Urinary bladder (tissue), 3 donors: ENCODE measurements at regions not wholly inside any gene's neighbourhood (a gene's known extent, or its start where the extent isn't known, plus 50 kb on each side); places are given as distances from the start of the nearest gene placed in this dataset.
A peak's percentile ranks its signal among the peaks of the same experiment; 100 is the strongest.

Experiments
- DNase-seq: peaks from one replicate; pipeline ENCODE4 v3.0.0-alpha.2; 2015; ENCODE audit errors: extremely low spot score
- H3K27ac ChIP-seq: one replicate; pipeline ENCODE4 v1.5.1; 2013; ENCODE audit warnings: low read depth, mild to moderate bottlenecking, moderate library complexity
- H3K36me3 ChIP-seq: one replicate; pipeline ENCODE4 v1.6.1; 2013; ENCODE audit warnings: mild to moderate bottlenecking, moderate library complexity; ENCODE audit not compliant: insufficient read depth
- H3K4me1 ChIP-seq: one replicate; pipeline ENCODE4 v1.6.1; 2013; ENCODE audit warnings: mild to moderate bottlenecking, moderate library complexity; ENCODE audit not compliant: insufficient read depth
- H3K4me3 ChIP-seq: one replicate; pipeline ENCODE4 v1.5.1; 2013; ENCODE audit warnings: low read depth, low read length
- WGBS: extraction: QIAGEN DNeasy Blood & Tissue Kit; methylation state at CpG from one replicate; pipeline ENCODE4 v1.1.7; 2013; 5-methylcytosine and 5-hydroxymethylcytosine counted together
- donor health status: healthy with polysubstance abuse.
- donor health status: healthy.

DNA sequence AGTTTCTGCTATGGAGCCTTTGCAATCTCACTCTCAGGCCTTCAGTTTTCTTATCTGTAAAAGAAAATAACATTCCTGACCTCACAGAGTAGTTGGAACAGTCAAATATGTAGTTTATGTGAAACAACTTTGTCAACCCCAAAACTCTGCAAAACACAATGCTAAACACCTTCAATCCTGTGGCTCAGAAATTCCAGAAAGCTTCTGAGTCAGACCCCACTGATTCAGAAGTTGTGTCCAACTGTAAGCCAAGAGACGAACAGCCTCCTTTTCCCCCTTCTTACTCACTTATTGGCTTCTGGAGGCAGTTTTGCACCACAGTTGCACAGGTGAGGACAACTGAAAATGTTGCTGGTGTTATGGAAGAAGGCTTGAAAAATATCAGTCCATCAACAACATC is 52.9 kb downstream of the TMSB4Y start:
- Histone ChIP-seq H3K27ac (no peak overlapping the region), H3K4me3 (no peak overlapping the region), H3K4me1 (no peaks in the 10 kb centered on the region), H3K36me3 (no peaks in the 10 kb centered on the region)
- no peak for DNase-seq
- WGBS, result 63% methylated on average over 1 of the region's 1 CpG

DNA sequence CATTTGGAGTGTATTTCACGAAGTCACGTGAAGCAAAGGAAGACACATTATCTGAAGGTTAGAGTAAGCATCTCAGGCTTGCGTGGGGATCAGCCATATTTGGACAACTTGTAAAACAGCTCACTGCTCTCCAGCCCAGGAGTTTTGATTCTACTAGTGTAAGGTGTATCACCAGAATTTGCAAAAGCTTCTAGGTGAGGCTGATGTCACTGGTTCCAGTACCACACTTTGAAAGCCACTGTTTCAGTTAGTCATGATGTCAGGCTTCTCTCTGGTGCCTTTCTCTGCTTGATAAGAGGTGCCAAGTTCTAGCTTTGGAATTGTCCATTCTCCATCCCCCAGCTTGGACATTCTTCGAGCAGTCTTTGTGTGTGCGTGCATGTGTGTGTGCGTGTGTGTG is 62.3 kb downstream of the TMSB4Y start:
- Histone ChIP-seq H3K36me3 (no peaks in the 10 kb centered on the region), H3K4me1 (no peaks in the 10 kb centered on the region), H3K27ac (no peak overlapping the region), H3K4me3 (no peak overlapping the region)
- WGBS, result 85% methylated on average over 6 of the region's 6 CpGs
- DNase-seq, result no peak

DNA sequence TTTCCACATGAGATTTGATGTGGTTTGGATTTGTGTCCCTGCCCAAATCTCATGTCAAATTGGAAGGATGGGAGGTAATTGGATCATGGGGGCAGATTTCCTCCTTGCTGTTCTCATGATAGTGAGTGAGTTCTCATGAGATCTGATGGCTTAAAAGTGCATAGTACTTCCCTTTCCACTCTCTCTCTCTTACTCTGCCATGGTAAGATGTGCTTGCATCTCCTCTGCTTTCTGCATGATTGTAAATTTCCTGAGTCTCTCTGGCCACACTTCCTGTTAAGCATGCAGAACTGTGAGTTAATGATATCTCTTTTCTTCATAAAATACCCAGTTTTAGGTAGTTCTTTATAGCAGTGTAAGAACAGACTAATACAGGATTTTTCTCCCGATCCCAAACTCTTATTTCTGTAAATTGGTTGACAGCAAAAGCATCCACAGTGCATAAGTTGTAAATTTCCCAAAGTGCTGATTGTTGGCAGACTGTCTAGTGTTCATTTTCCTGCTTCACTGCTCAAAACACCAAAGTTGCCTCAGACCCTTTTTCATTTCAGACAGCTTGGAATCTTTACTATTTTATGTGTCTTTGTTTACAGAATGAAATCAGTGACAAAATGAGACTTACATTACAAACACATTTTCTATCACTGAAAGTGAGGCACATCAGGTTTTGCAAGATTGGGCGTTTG is 86.6 kb downstream of the TMSB4Y start:
- H3K4me3 ChIP-seq, result no peak overlapping the region
- no peaks in the 10 kb centered on the region for H3K36me3 ChIP-seq
- no peak for DNase-seq
- H3K4me1 ChIP-seq, result no peaks in the 10 kb centered on the region
- WGBS, result 77% methylated on average over 2 of the region's 2 CpGs
- H3K27ac ChIP-seq, result no peak overlapping the region

DNA sequence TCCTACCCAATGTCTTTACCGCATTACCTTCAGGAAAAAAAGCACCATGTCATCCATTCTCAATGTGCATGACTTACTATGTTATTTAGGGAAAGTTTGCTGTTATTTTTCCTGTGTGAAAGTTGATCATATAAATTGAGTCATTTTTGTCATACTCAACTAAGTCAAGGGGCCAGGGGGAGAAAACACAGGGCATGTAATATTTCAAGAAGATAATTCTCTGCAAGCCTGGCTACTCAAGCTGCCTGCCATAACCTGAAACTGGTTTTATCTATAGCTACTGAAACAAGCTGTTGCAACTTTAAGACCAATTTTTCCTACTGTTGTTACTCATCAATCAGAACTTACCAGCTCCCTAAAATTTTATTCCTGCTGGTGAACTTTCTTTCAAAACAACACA is 91.4 kb downstream of the TMSB4Y start:
- H3K27ac ChIP-seq, result no peak overlapping the region
- no peak overlapping the region for H3K4me3 ChIP-seq
- DNase-seq, result no peak
- 100% methylated on average over 1 of the region's 1 CpG for WGBS
- no peaks in the 10 kb centered on the region for H3K4me1 ChIP-seq
- no peaks in the 10 kb centered on the region for H3K36me3 ChIP-seq

DNA sequence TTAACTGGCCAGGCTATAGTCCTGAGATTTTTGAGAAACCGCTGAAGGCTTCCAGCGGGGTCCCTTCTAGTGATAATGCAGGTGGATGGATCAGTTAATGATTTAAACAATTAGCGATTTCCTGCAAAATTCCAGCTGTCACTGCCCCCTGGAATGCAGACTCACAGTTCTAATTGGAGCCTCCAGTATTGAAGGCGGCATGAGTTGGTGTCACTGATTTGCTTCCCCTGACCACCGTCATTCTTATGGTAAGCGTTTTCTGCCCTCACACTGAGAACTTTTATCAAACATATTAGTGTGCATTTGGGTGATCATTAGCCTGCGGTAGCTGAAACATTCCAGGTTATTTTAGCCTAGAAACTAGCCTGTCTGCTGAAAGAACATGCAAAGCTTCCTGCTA is 99.1 kb downstream of the TMSB4Y start:
- no peak for DNase-seq
- WGBS, result 59% methylated on average over 7 of the region's 7 CpGs
- Histone ChIP-seq H3K27ac (no peak overlapping the region), H3K4me1 (no peaks in the 10 kb centered on the region), H3K4me3 (no peak overlapping the region), H3K36me3 (no peaks in the 10 kb centered on the region)

DNA sequence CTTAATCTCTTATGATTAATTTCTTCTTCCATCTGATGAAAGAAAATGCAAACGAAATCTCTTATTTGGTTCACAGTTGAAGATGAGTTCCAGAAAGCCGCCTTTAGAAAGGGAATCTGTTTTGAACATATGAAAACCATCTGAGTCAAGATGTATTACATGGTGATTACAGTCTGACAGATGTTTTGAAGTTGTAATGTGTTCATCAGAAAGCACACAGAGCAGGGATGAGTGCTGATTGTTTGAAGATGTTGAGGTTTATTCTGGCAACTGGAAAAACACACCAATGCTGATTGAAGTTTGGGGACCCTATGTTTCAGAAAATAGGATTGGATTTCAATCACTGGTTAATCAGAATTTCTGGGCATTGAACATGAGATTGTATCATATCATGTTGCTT is 99.7 kb downstream of the TMSB4Y start:
- Histone ChIP-seq H3K4me1 (no peaks in the 10 kb centered on the region), H3K4me3 (no peak overlapping the region), H3K36me3 (no peaks in the 10 kb centered on the region), H3K27ac (no peak overlapping the region)
- WGBS, result 49% methylated on average over 2 of the region's 2 CpGs
- DNase-seq, result no peak

DNA sequence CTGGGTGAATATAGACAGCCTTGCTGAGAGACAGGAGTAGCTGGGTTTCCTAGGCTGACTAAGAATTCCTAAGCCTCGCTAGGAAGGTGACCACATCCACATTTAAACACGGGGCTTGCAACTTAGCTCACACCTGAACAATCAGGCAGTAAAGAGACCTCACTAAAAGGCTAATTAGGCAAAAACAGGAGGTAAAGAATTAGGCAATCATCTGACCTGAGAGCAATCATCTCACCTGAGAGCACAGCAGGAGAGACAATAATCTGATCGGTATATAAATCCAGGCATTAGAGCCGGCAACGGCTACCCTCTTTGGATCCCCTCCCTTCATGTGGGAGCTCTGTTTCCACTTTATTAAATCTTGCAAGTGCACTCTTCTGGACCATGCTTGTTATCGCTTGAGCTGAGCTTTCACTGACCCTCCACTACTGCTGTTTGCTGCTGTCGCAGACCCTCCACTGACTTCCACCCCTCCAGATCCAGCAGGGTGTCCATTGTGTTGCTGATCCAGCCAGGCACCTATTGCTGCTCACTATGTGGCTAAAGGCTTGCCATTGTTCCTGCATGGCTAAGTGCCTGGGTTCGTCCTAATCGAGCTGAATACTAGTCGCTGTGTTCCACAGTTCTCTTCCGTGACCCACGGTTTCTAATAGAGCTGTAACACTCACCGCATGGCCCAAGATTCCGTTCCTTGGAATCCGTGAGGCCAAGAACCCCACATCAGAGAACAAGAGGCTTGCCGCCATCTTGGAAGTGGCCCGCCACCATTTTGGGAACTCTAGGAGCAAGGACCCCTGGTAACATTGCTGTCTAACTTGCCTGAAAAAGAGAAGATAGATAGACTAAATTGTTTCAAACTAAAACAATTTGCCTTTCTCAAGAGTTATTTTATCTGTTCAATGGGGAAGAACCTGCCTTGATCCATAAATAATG is 100.7 kb downstream of the TMSB4Y start:
- DNase-seq, result no peak
- H3K4me1 ChIP-seq, result no peaks in the 10 kb centered on the region
- no peak overlapping the region for H3K27ac ChIP-seq
- H3K4me3 ChIP-seq, result no peak overlapping the region
- 77% methylated on average over 17 of the region's 17 CpGs for WGBS
- H3K36me3 ChIP-seq, result no peaks in the 10 kb centered on the region

DNA sequence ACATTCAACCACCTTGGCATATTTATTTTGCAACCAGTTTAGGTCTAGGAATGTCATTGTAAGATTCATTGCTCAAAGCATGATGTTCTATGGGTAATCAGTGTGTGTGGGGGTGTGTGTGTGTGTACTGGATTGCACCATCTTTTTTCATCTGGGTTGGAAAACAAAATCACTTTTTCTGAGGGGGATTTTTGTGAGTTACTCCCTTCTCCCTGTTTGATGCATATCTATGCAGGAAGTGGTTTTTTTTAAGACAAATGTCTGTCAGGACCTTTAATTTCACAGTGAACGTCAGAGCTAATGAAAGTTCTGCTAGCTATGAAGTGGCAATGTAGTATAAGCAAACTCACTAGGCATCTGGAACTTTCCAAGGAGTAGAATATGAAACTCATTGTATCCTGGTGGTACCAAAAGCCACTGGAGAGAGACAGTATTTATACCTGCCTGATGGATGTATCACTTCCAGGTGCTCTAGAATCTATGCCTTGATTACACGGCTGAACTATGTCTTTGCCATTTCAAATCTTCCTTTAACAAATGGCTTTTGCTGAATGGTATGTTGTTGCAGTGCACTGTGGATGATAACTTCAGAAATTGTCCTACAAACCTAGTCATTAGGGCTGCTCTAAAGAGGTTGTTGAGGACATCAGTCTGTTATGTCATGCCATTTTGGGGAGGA is 101.5 kb downstream of the TMSB4Y start:
- DNase-seq, result no peak
- H3K36me3 ChIP-seq, result no peaks in the 10 kb centered on the region
- H3K4me3 ChIP-seq, result no peak overlapping the region
- WGBS, result 74% methylated on average over 2 of the region's 2 CpGs
- no peak overlapping the region for H3K27ac ChIP-seq
- no peaks in the 10 kb centered on the region for H3K4me1 ChIP-seq

DNA sequence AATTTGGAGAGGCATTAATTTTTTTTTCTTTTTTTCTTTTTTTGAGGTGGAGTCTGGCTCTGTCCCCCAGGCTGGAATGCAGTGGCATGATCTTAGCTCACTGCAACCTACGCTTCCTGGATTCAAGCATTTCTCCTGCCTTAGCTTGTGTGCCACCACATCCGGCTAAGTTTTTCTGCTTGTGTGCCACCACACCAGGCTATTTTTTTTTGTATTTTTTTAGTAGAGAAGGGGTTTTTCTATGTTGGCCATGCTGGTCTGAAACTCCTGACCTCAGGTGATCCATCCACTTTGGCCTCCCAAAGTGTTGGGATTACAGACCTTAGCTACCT is 102.0 kb downstream of the TMSB4Y start:
- Histone ChIP-seq H3K4me1 (no peaks in the 10 kb centered on the region), H3K4me3 (no peak overlapping the region), H3K36me3 (no peaks in the 10 kb centered on the region), H3K27ac (no peak overlapping the region)
- 99% methylated on average over 2 of the region's 2 CpGs for WGBS
- DNase-seq, result no peak

DNA sequence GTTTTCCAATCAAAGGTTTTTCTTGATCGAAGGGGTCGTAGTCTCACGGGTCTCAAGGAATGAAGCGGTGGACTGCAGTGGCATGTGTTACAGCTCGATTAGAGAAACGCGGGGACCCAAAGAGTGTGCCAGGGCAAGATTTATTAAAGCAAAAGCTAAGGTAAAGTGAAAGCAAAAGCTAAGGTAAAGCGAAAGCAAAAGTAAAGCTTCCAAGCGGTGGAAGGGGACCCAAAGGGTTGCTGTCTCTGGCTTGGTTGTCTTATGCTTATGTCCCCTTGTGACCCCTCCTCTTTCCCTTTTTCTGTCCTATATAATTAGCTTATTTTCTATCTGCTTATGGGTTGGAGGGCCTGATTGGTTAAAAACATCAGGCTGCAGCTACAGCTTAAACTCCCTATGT is 126.4 kb downstream of the TMSB4Y start:
- no peak overlapping the region for H3K4me3 ChIP-seq
- no peaks in the 10 kb centered on the region for H3K4me1 ChIP-seq
- H3K36me3 ChIP-seq, result no peaks in the 10 kb centered on the region
- no peak for DNase-seq
- WGBS, result 98% methylated on average over 9 of the region's 9 CpGs
- H3K27ac ChIP-seq, result no peak overlapping the region

DNA sequence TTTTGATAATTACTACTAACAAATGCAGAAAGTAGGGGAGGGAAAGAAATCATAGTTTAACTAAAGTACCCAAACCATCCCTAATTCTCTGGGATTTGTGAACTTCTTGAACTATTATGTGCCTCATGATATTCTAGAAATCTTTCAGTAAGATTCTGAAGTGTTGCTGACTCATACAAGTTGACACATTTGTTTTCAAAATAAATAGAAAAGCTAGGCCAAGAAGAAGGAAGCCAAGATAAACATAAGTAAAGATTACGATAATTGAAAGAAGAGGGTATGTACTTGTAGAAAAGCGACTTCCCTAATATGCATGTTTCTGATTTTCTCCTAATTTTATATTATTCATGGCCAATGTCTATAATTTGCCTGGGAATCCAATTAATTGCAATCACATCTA is 140.7 kb downstream of the TMSB4Y start:
- no peaks in the 10 kb centered on the region for H3K4me1 ChIP-seq
- H3K27ac ChIP-seq, result no peak overlapping the region
- DNase-seq, result no peak
- WGBS, result 58% methylated on average over 2 of the region's 2 CpGs
- no peak overlapping the region for H3K4me3 ChIP-seq
- H3K36me3 ChIP-seq, result no peaks in the 10 kb centered on the region

DNA sequence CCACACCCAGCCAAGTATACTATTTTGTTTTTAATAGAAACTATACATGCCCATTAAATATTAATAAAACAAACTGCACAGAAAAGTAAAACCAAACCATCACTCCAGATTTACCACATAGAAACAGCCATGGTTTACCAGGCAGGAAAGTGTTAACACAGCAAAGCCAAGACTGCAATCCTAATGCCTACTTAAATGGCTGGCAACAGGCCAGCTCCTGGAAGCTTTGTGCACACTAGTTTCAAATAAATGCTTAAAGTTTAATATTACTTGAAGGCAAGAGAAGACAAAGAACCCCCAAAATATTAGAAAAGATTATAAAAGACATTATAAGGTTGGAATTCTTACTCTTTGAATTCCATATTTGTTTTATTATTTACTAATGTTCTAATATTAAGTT is 141.0 kb downstream of the VCY start:
- Histone ChIP-seq H3K4me3 (no peak overlapping the region), H3K4me1 (no peaks in the 10 kb centered on the region), H3K36me3 (no peaks in the 10 kb centered on the region), H3K27ac (no peak overlapping the region)
- no peak for DNase-seq

DNA sequence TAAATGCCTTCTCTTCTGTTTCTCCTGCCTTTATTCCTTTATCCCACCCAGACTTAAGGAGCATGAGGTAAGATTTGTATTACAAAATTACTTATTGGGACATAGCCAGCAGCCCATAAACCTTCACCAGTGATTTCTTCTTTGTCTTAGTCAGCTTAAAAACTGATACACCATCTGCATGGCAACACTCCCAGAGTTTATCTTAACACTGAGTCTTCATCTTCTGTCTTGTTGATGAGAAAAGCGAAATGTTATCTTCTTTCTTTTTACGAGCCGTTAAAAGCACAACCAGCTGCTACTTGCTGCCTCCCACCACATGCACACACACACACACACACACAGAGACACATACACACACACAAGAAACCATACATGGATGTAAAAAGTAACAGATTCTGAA is 116.7 kb downstream of the VCY start:
- no peaks in the 10 kb centered on the region for H3K36me3 ChIP-seq
- no peaks in the 10 kb centered on the region for H3K4me1 ChIP-seq
- 31% methylated on average over 3 of the region's 3 CpGs for WGBS
- peak; percentile 42 for DNase-seq
- no peak overlapping the region for H3K27ac ChIP-seq
- no peak overlapping the region for H3K4me3 ChIP-seq

DNA sequence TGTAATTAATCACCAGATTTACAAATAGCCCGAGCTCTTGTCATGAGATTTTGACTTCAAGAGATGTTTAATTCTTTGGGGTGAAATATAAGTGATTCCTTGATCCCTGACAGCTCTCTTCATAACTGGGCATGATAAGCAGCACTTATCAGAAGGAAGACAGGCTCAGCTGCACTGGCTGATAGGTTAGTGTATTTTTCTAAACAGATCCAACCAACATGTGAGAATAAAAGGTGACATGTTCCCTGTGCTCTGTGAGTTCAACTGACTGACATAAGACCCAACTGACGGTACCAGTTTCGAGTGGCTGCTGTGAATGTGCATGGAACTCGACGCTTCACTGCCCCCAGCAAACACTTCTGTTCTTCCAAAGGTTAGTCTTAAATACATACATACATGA is 114.8 kb downstream of the VCY start:
- WGBS, result 93% methylated on average over 5 of the region's 5 CpGs
- no peak overlapping the region for H3K4me3 ChIP-seq
- no peaks in the 10 kb centered on the region for H3K36me3 ChIP-seq
- no peak overlapping the region for H3K27ac ChIP-seq
- no peak for DNase-seq
- H3K4me1 ChIP-seq, result no peaks in the 10 kb centered on the region
